HUDEP-2 (cell line): ENCODE measurements at regions not wholly inside any gene's neighbourhood (a gene's known extent, or its start where the extent isn't known, plus 50 kb on each side); places are given as distances from the start of the nearest gene placed in this dataset.

ENCODE experiments used
- DNase-seq, 76 experiments: peaks; one replicate each; lab custom pipeline; 2025; ENCODE audit not compliant: unreplicated experiment in 76 of 76; lab: John Stamatoyannopoulos, UW

DNA sequence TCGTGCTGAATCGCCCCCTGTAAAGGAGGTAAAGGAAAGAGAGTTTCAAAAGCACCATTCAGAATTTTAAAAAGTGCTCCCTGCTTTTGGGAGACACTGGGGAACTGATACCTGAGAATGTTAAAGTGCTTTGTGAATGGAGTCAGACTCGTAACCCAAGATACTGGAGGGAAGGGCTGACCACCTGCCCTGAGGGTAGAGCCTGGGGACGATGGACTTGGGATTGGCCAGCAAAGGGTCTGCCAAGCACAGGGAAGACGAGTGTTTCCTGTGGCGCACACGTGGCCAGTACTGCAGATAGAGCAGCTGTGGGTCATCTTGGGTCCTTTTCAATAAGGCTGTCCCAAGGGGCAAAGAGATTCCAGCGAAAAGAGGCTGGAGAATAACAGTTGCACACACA, 1284.1 kb upstream of the AUTS2 start:
- no peak for DNase-seq

GRCh38 chr7:68317476-68317875, 1280.8 kb upstream of the AUTS2 start:
- no peak for DNase-seq

- no peak for DNase-seq
Measured at GRCh38 chr7:68319061-68319460, 1279.2 kb upstream of the AUTS2 start.

DNA sequence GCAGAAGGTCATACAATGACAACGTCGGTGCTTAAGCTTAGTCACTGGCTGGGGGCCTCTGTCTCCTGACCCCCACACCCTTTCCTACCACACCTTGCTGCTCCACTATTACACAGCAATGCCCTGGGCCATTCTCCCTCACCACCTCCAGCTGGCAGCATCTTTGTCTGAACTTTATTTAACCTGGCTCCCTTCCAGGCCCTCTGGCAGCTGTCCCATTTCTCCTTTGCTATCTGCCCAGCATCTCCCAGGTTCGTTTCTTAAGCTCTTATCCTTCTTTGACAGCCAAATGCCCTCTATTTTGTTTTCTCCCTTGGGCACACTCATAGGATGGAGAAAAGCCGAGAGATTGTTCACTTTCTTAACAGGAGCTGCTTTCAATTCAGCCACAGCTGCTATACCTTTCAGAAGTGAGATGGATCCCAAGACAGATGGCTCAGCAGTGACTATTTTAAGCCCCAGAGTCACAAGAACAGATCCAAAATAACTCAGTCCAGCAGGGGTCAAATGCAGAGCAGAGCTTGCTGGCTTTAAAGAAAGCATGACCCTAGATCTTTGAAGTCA, 1277.1 kb upstream of the AUTS2 start:
- DNase-seq: peak in 13 of 76 experiments; percentile 0 to 30 (median 6)

GRCh38 chr7:68321776-68322496, 1276.3 kb upstream of the AUTS2 start:
- no peak for DNase-seq

DNA sequence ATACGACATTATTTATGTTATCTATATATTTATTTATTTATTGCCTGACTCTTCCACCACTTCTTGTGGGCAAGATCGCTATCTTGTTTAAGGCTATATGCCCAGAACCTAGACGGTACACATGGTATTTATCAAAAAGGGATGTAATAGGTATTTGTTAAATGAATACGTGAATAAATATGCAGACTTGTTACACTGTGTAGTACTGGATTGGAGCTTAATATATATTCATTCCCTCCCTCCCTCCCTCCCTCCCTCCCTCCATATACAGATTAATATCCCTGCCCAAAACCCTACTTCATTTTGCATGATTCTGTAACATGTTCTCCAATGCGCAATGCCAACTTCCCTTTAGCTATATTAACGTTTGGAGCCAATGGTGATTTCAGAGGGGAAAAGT, 1273.7 kb upstream of the AUTS2 start:
- no peak for DNase-seq

DNA sequence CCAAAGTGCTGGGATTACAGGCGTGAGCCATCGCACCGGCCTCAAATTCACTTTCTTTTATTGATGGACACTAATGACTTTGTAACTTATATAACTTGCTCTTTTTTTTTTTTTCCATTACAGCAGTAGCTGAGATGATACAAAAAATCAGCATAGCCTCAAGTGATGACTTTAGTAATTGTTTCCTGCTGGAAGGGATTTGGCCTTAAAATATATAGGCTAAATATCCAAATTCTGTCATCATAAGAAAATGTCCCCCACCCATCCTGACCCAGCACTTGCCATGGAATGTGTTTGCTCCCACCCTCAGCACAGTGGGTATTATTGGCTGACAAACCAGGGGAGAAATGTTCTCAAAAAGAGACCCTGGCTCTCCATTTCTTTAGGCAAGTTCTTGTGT, 1264.1 kb upstream of the AUTS2 start:
- no peak for DNase-seq

DNA sequence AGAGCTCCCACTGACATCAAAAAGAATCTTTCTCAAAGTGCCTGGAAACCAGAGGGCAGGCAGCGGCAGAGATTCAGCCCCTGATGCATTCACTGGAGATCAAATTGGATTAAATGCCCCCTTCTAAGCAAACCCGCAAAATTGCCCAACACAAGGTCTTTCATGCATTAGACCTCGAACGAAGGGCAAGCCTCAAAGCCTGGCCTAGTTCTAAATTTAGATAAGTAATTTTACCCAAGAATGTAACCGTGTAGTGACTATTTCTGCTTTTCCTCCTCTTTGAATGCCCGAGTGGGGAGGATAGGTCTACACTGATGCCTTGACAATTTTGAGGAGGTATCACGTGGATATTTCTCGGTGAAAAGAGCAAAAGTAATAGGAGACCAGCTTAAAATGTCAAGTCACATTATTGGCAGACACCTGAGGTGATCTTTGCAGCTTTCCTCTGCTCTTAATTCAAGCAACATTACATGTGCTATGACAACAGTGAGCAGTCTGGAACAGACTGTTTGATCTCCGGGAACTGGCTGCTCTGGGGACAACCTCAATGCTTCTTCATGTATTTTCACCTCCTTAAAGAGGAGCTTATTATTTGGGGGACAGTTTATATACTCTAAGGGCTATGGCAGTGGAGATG, 1263.5 kb upstream of the AUTS2 start:
- DNase-seq: no peak

DNA sequence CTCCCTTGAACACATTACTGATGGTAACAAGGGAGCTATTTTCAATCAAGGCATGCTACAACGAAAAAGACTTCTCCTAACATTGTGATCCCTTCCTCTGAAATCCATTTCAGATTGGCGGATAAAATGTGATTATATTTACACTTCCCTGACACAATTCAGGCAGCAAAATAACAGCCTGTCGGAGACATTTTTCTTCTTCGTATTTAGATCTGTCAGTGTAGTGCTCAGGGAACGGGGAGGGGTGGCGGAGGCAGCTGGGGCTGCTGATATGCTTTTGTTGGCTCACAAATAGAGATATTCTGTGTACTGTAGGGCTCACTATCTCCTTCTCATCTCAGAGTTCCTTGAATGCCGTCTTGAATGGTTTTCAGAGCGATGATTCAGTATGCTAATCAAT, 1261.7 kb upstream of the AUTS2 start:
- peak in 30 of 76 experiments; percentile 1 to 59 (median 23) for DNase-seq

- DNase-seq: no peak
Measured at GRCh38 chr7:68348401-68348800, 1249.9 kb upstream of the AUTS2 start.

- DNase-seq: no peak
Measured at GRCh38 chr7:68362745-68363518, 1235.3 kb upstream of the AUTS2 start.

DNA sequence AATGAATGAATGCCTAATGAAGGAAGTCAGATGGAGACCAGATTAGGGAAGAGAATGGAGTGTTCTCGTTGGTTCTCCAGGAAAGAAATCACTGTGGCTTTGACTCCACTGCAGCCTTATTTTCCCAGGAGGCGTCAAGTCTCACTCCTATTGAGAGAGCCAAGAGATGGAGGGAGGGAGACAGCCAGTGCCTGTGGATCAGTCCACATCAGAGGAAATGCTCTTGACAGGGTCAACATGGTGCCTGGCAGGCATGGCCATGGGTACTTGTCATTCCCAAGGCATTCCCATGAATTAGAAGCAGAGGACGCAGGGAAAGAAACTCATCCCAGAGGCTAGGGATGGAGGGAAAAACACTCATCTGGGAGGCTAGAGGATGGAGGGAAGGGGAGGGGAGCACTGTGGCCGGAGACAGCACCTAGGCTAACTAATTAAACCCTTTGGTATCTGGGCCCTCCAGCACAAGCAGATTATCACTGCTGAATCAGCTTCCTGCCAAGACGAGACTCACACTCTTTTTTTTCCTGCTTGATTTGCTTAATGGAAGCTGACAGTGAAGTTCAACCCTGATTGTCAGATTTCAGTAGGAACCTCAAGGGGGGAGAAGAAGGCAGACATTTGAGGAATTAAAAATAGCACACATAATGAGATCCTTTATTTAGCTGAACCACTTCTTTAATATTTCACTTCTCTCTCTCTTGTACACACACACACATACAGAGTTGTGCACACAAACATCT, 1233.2 kb upstream of the AUTS2 start:
- no peak for DNase-seq

- DNase-seq: no peak
Measured at GRCh38 chr7:68371985-68372384, 1226.3 kb upstream of the AUTS2 start.

- DNase-seq: no peak
Measured at GRCh38 chr7:68376131-68376661, 1222.1 kb upstream of the AUTS2 start.

GRCh38 chr7:68381731-68382130, 1216.5 kb upstream of the AUTS2 start:
- DNase-seq: no peak

- no peak for DNase-seq
Measured at GRCh38 chr7:68384581-68384980, 1213.7 kb upstream of the AUTS2 start.

DNA sequence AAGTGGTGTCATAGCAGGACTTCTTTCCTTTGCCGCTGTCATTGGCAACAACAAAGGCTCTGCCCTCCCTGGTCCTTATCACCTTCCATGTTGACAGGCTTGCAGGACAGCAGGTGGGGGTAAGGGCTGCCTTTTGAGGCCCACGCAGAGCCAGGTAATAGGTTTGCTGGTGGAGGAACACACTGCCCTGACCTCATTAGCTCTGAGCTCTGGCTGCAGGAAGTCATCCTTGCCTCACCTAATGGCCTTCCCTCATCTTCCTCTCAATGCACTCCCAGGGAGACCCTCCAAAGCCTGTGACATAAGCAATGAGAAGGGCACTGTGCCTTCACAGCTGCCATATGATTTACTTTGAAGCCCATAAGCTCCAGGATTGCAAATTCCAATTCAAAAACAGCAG, 1205.2 kb upstream of the AUTS2 start:
- no peak for DNase-seq

DNA sequence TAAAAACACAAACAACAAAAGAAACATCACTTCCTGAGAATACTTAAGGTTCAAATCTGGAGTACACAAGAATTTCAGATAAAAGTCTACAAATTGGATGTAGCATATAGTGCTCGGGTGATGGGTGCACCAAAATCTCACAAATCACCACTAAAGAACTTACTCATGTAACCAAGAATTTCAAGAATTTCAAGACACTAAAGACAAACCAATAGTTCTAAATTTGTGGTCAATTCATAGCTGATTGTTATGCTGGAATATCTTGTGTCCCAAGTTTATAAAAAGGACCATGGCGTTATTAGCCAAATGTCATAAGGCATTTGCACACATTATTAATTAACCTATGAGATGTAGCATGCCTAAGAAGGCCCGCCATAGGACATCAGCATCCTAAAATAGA, 1204.1 kb upstream of the AUTS2 start:
- no peak for DNase-seq

DNA sequence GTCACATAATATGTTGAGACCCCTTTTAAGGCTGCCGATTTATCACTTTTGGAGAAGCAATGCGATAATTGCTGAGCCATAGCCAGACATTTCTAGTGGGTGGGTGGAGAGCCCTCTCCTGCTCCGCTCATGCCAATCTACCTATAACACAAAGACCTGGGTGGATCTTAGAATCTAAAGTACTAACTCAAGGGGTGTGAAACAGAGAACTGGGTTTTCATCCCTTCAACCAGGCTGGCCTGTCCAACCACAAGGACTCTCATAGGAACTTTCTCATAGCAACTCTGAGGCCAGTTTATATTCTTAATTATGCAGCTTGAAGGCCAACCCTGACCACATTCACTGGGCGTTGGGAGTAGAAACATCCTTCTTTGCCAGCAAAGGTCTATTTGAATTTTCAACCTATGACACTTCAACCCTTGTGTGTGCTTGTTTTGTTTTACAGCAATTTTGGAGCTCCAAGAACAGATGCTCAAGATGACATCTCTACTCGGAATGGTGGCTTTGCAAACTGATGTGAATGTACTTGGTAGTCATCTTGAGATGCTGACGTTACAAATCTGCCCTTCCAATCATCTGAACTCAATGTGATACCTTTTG, 1198.2 kb upstream of the AUTS2 start:
- no peak for DNase-seq

- DNase-seq: no peak
Measured at GRCh38 chr7:68400783-68401182, 1197.5 kb upstream of the AUTS2 start.
